Coronary artery (tissue), 2 donors: ENCODE measurements at regions not wholly inside any gene's neighbourhood (a gene's known extent, or its start where the extent isn't known, plus 50 kb on each side); places are given as distances from the start of the nearest gene placed in this dataset.

Experiments used
- DNase-seq: peaks from one replicate; pipeline ENCODE4 v3.0.0-alpha.2; 2017; ENCODE audit warnings: low spot score
- H3K27ac ChIP-seq, 2 donors: fragments of 200-600 bp; sonication (generic); one replicate each; pipeline ENCODE4 v1.5.1; 2016 to 2019
- H3K4me3 ChIP-seq: fragments of 200-600 bp; sonication (generic); 2 replicates; pipeline ENCODE4 v1.5.1; 2016; ENCODE audit warnings: mild to moderate bottlenecking, moderate library complexity
- TF ChIP-seq, protein P1 (sequence below): fragments of 200-600 bp; sonication (generic); IDR thresholded peaks from one replicate; pipeline ENCODE4 v1.5.1; 2019; ENCODE audit warnings: antibody characterized with exemption

DNA sequence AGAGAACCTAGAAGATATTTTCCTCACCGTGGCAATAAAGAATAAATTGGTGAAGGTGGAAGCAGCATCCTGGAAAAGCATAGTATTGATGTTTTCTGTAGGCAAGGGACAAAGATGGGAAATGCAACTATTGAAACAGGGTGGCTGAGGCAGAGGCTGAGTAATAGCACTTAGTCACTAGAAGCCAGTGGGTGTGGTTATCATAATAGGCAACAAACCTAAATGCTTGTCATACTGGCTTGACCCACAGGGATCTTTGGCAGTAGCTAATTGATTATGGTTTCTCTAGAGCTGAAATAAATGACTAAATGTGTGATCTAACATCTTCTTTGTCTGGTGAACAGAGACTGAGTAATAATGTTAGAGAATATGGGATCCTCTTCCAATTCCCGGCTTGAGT is 353.6 kb upstream of the RPS6KA3 start:
- Histone ChIP-seq H3K27ac (no peak overlapping the region), H3K4me3 (no peak overlapping the region)
- DNase-seq: no peak
- TF ChIP-seq, protein P1, sequence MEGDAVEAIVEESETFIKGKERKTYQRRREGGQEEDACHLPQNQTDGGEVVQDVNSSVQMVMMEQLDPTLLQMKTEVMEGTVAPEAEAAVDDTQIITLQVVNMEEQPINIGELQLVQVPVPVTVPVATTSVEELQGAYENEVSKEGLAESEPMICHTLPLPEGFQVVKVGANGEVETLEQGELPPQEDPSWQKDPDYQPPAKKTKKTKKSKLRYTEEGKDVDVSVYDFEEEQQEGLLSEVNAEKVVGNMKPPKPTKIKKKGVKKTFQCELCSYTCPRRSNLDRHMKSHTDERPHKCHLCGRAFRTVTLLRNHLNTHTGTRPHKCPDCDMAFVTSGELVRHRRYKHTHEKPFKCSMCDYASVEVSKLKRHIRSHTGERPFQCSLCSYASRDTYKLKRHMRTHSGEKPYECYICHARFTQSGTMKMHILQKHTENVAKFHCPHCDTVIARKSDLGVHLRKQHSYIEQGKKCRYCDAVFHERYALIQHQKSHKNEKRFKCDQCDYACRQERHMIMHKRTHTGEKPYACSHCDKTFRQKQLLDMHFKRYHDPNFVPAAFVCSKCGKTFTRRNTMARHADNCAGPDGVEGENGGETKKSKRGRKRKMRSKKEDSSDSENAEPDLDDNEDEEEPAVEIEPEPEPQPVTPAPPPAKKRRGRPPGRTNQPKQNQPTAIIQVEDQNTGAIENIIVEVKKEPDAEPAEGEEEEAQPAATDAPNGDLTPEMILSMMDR: no peak

GRCh38 chrX:20609916-20610415 is 343.3 kb upstream of the RPS6KA3 start:
- Histone ChIP-seq H3K27ac (no peak overlapping the region), H3K4me3 (no peak overlapping the region)
- TF ChIP-seq, protein P1: no peak
- DNase-seq: no peak

GRCh38 chrX:20606831-20607230 is 340.1 kb upstream of the RPS6KA3 start:
- H3K27ac ChIP-seq: no peak overlapping the region
- TF ChIP-seq, protein P1: no peak
- H3K4me3 ChIP-seq: no peak overlapping the region
- no peak for DNase-seq

DNA sequence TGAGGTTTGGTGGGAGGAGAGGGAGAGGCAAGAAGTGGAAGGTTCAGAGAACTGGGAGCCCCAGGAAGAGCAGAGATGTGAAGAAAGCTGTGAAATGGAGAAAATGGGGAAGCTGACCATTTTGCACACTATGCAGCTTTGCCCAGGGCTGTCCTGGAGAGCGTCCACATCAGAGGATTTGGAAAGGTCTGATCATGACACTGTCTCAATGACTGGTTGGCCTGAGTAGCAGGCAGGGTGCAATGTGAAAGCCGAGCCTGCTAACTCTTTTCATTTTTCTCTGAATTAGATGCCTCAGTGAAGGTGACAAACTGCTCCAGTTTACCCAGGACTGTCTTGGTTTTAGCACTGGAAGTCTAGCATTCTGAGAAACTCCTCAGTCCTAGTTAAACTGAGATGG is 330.1 kb upstream of the RPS6KA3 start:
- DNase-seq: no peak

GRCh38 chrX:20595928-20596575 is 329.3 kb upstream of the RPS6KA3 start:
- TF ChIP-seq, protein P1: no peak
- Histone ChIP-seq H3K4me3 (no peak overlapping the region), H3K27ac (no peak overlapping the region)
- no peak for DNase-seq

More for the DNA sequence above, 330.1 kb upstream of the RPS6KA3 start:
- no peak overlapping the region for H3K4me3 ChIP-seq
- H3K27ac ChIP-seq: no peak overlapping the region
- TF ChIP-seq, protein P1: no peak

DNA sequence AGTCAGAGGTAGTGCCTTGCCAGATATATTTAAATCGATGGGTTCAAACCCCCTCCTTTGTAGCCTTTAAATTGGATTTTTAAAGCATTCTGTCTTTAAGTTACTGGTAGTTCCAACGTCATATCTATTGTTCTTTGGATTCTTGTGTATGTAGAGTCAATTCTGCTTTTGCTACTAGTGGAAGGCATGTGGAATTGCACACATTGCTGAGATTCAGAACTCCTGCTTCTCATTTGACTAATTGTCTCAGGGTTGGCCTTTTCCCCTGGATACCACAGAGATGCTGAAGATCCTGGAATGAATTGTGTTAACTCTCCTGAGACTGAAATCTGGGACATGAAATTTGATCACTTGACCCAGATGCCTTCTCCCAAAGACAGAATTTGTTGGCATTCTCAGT is 328.3 kb upstream of the RPS6KA3 start:
- no peak for DNase-seq
- Histone ChIP-seq H3K27ac (no peak overlapping the region), H3K4me3 (no peak overlapping the region)
- TF ChIP-seq, protein P1: no peak

- no peak overlapping the region for H3K27ac ChIP-seq
- TF ChIP-seq, protein P1: no peak
- no peak for DNase-seq
Observed at GRCh38 chrX:20593836-20594235, 327.1 kb upstream of the RPS6KA3 start.

More at GRCh38 chrX:20593836-20594235, 327.1 kb upstream of the RPS6KA3 start:
- H3K4me3 ChIP-seq: no peak overlapping the region
